ENCODE measurements at regions not wholly inside any gene's neighbourhood (a gene's known extent, or its start where the extent isn't known, plus 50 kb on each side); places are given as distances from the start of the nearest gene placed in this dataset.
"Not testable (repeated sequence)": the region's sequence is repeated elsewhere in the genome, so short reads cannot be mapped to it uniquely, and the experiment has no call there.

GRCh38 chr17:71578446-71578845 is 542.4 kb upstream of the SOX9 start:
- POLR2A ChIA-PET = no interaction called here
- H3K27me3 ChIP-seq (ENCODE audit: control insufficient read depth, insufficient read depth, low read length) = no peaks in the 10 kb centered on the region
- CTCF ChIA-PET = no interaction called here
- H3K4me3 ChIP-seq (ENCODE audit: low read depth, low read length) = no peak overlapping the region
- H3K9me3 ChIP-seq (ENCODE audit: control insufficient read depth, insufficient read depth, low read length) = no peaks in the 10 kb centered on the region
- TF ChIP-seq CTCF (IDR thresholded peaks at IDR 0.05; ENCODE audit: low read depth, low read length) = no peak
- no peak for DNase-seq (ENCODE audit: low read depth, low spot score)
- H3K27ac ChIP-seq (ENCODE audit: low read depth, low read length) = no peak overlapping the region

GRCh38 chr17:71580220-71580619 is 540.6 kb upstream of the SOX9 start:
- H3K4me3 ChIP-seq (ENCODE audit: low read depth, low read length) = no peak overlapping the region
- no peak overlapping the region for H3K27ac ChIP-seq (ENCODE audit: low read depth, low read length)
- H3K27me3 ChIP-seq (ENCODE audit: control insufficient read depth, insufficient read depth, low read length) = no peaks in the 10 kb centered on the region
- no peak for DNase-seq (ENCODE audit: low read depth, low spot score)
- H3K9me3 ChIP-seq (ENCODE audit: control insufficient read depth, insufficient read depth, low read length) = no peaks in the 10 kb centered on the region
- no peak for TF ChIP-seq CTCF (IDR thresholded peaks at IDR 0.05; ENCODE audit: low read depth, low read length)
- CTCF ChIA-PET = no interaction called here
- POLR2A ChIA-PET = no interaction called here

- H3K9me3 ChIP-seq (ENCODE audit: control insufficient read depth, insufficient read depth, low read length) = no peaks in the 10 kb centered on the region
- H3K27ac ChIP-seq (ENCODE audit: low read depth, low read length) = no peak overlapping the region
- no peak for TF ChIP-seq CTCF (IDR thresholded peaks at IDR 0.05; ENCODE audit: low read depth, low read length)
- CTCF ChIA-PET = no interaction called here
- DNase-seq (ENCODE audit: low read depth, low spot score) = no peak
- POLR2A ChIA-PET = no interaction called here
- H3K27me3 ChIP-seq (ENCODE audit: control insufficient read depth, insufficient read depth, low read length) = no peaks in the 10 kb centered on the region
- no peak overlapping the region for H3K4me3 ChIP-seq (ENCODE audit: low read depth, low read length)
Measured at GRCh38 chr17:71585540-71585939, 535.3 kb upstream of the SOX9 start.

- H3K9me3 ChIP-seq (ENCODE audit: control insufficient read depth, insufficient read depth, low read length) = no peaks in the 10 kb centered on the region
- H3K4me3 ChIP-seq (ENCODE audit: low read depth, low read length) = no peak overlapping the region
- no peak for DNase-seq (ENCODE audit: low read depth, low spot score)
- no peak overlapping the region for H3K27ac ChIP-seq (ENCODE audit: low read depth, low read length)
- no peak for TF ChIP-seq CTCF (IDR thresholded peaks at IDR 0.05; ENCODE audit: low read depth, low read length)
- CTCF ChIA-PET = interaction anchor here (0.9 kb wide), 1 partner anchor 12 kb away, joined by 3 read pairs; no protein-coding TSS in a partner anchor
- POLR2A ChIA-PET = no interaction called here
- no peaks in the 10 kb centered on the region for H3K27me3 ChIP-seq (ENCODE audit: control insufficient read depth, insufficient read depth, low read length)
Measured at GRCh38 chr17:71592431-71592830, 528.4 kb upstream of the SOX9 start.

GRCh38 chr17:71593078-71593477 is 527.7 kb upstream of the SOX9 start:
- no peak for TF ChIP-seq CTCF (IDR thresholded peaks at IDR 0.05; ENCODE audit: low read depth, low read length)
- H3K4me3 ChIP-seq (ENCODE audit: low read depth, low read length) = no peak overlapping the region
- ChIA-PET CTCF (no interaction called here), POLR2A (no interaction called here)
- no peaks in the 10 kb centered on the region for H3K27me3 ChIP-seq (ENCODE audit: control insufficient read depth, insufficient read depth, low read length)
- no peaks in the 10 kb centered on the region for H3K9me3 ChIP-seq (ENCODE audit: control insufficient read depth, insufficient read depth, low read length)
- H3K27ac ChIP-seq (ENCODE audit: low read depth, low read length) = no peak overlapping the region
- DNase-seq (ENCODE audit: low read depth, low spot score) = no peak

GRCh38 chr17:71599583-71599982 is 521.2 kb upstream of the SOX9 start:
- DNase-seq (ENCODE audit: low read depth, low spot score); H3K27ac ChIP-seq (ENCODE audit: low read depth, low read length); H3K27me3 ChIP-seq (ENCODE audit: control insufficient read depth, insufficient read depth, low read length); H3K9me3 ChIP-seq (ENCODE audit: control insufficient read depth, insufficient read depth, low read length); POLR2A ChIA-PET; CTCF ChIA-PET; H3K4me3 ChIP-seq (ENCODE audit: low read depth, low read length): not testable (repeated sequence)

Data from AG04450 (cell line).